ENCODE measurements at regions not wholly inside any gene's neighbourhood (a gene's known extent, or its start where the extent isn't known, plus 50 kb on each side); places are given as distances from the start of the nearest gene placed in this dataset.

DNA sequence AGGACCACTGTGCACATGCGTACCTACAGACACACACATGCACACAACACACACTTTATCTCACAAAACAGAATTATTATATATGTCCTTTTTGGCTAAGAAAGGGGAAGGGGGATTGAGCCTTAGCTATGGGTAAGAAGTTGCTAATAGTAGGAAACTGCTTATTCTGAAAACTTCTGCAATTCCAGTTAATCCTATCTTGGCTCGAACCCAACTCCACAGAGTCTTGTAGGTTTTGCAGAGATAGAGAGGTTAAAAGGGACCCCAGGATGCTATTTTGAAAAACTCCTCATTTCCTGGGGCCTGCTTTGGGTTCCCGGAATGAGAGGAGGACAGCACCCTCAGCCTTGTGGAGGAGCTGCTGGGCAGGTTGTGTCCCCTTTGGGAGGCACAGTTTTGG lies 233.8 kb downstream of the CLIC5 start:
- Histone ChIP-seq H3K9me1 (ENCODE audit: control insufficient read depth, extremely low read depth, insufficient read depth, low read length) (no peaks in the 10 kb centered on the region), H3K27me3 (ENCODE audit: control insufficient read depth, extremely low read depth, insufficient read depth, low read length) (no peaks in the 10 kb centered on the region), H3K9me3 (ENCODE audit: control insufficient read depth, low read depth, low read length) (no peaks in the 10 kb centered on the region), H3K4me1 (ENCODE audit: control insufficient read depth, extremely low read depth, insufficient read depth, low read length) (peaks cover 11% of the 10 kb centered on the region), H3K79me2 (ENCODE audit: control insufficient read depth, insufficient read depth, low read length) (no peaks in the 10 kb centered on the region), H3K27ac (ENCODE audit: control insufficient read depth, insufficient read depth, low read length) (no peak overlapping the region), H3K36me3 (ENCODE audit: control insufficient read depth in 2 of 2, extremely low read depth in 1 of 2, insufficient read depth in 2 of 2, low read length in 2 of 2) (no peaks in the 10 kb centered on the region), H3K4me3 (ENCODE audit: control insufficient read depth in 2 of 3, extremely low read depth in 1 of 3, insufficient read depth in 2 of 3, low read depth in 1 of 3, low read length in 3 of 3) (no peak overlapping the region), H3K9ac (ENCODE audit: control insufficient read depth, extremely low read depth, insufficient read depth, low read length) (no peak overlapping the region), H2AFZ (ENCODE audit: control insufficient read depth, low read length) (no peak overlapping the region), H3K4me2 (ENCODE audit: control insufficient read depth, extremely low read depth, insufficient read depth, low read depth, low read length) (no peak overlapping the region), H4K20me1 (ENCODE audit: control insufficient read depth, extremely low read depth, insufficient read depth, low read length) (no peaks in the 10 kb centered on the region)
- dilution Hi-C loops (cut with MboI; ENCODE audit: extremely low pct_ligation_motif_present, low sequenced_read_pairs) = no loop called here
- DNase-seq (ENCODE audit: low read depth, low spot score) (no peak), FAIRE-seq (no peak)
- TF ChIP-seq, protein P1, sequence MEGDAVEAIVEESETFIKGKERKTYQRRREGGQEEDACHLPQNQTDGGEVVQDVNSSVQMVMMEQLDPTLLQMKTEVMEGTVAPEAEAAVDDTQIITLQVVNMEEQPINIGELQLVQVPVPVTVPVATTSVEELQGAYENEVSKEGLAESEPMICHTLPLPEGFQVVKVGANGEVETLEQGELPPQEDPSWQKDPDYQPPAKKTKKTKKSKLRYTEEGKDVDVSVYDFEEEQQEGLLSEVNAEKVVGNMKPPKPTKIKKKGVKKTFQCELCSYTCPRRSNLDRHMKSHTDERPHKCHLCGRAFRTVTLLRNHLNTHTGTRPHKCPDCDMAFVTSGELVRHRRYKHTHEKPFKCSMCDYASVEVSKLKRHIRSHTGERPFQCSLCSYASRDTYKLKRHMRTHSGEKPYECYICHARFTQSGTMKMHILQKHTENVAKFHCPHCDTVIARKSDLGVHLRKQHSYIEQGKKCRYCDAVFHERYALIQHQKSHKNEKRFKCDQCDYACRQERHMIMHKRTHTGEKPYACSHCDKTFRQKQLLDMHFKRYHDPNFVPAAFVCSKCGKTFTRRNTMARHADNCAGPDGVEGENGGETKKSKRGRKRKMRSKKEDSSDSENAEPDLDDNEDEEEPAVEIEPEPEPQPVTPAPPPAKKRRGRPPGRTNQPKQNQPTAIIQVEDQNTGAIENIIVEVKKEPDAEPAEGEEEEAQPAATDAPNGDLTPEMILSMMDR (optimal IDR thresholded peaks at IDR 0.05 in 1 of 3, IDR thresholded peaks at IDR 0.05 in 1 of 3, conservative IDR thresholded peaks at IDR 0.05 in 1 of 3; ENCODE audit: extremely low read depth in 1 of 3, insufficient read depth in 2 of 3, low read length in 3 of 3) = no peak
- no peak for TF ChIP-seq EZH2 (IDR thresholded peaks at IDR 0.05; ENCODE audit: low read length)

DNA sequence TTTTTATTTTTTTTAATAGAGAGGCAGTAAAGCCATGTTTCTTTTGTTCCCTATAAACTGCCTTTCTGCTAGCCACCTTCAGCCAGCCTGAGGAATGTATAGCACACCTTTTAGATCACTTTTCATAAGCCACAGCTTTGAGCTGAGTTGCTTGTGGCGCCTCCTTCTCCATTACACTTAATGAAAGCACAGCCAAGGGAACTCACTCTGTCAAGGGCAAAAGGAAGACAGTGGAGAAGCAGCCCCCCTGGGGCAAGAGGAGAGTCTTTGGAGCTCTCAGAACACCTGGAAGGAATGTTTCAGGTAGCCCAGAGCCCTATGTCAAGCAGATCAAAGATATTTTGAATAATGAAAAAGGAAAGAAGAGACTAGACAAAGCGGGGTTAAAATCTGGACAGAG lies 235.1 kb downstream of the CLIC5 start:
- no peak for FAIRE-seq
- no peaks in the 10 kb centered on the region for H3K79me2 ChIP-seq (ENCODE audit: control insufficient read depth, insufficient read depth, low read length)
- no peak overlapping the region for H2AFZ ChIP-seq (ENCODE audit: control insufficient read depth, low read length)
- H3K36me3 ChIP-seq (ENCODE audit: control insufficient read depth in 2 of 2, extremely low read depth in 1 of 2, insufficient read depth in 2 of 2, low read length in 2 of 2) = no peaks in the 10 kb centered on the region
- no peak for TF ChIP-seq EZH2 (IDR thresholded peaks at IDR 0.05; ENCODE audit: low read length)
- TF ChIP-seq, protein P1 (optimal IDR thresholded peaks at IDR 0.05 in 1 of 3, IDR thresholded peaks at IDR 0.05 in 1 of 3, conservative IDR thresholded peaks at IDR 0.05 in 1 of 3; ENCODE audit: extremely low read depth in 1 of 3, insufficient read depth in 2 of 3, low read length in 3 of 3) = no peak
- H3K27ac ChIP-seq (ENCODE audit: control insufficient read depth, insufficient read depth, low read length) = no peak overlapping the region
- H3K27me3 ChIP-seq (ENCODE audit: control insufficient read depth, extremely low read depth, insufficient read depth, low read length) = no peaks in the 10 kb centered on the region
- H3K4me1 ChIP-seq (ENCODE audit: control insufficient read depth, extremely low read depth, insufficient read depth, low read length) = peaks cover 11% of the 10 kb centered on the region
- DNase-seq (ENCODE audit: low read depth, low spot score) = no peak
- H3K4me3 ChIP-seq (ENCODE audit: control insufficient read depth in 2 of 3, extremely low read depth in 1 of 3, insufficient read depth in 2 of 3, low read depth in 1 of 3, low read length in 3 of 3) = no peak overlapping the region
- dilution Hi-C loops (cut with MboI; ENCODE audit: extremely low pct_ligation_motif_present, low sequenced_read_pairs) = no loop called here
- H3K9me3 ChIP-seq (ENCODE audit: control insufficient read depth, low read depth, low read length) = no peaks in the 10 kb centered on the region
- no peaks in the 10 kb centered on the region for H4K20me1 ChIP-seq (ENCODE audit: control insufficient read depth, extremely low read depth, insufficient read depth, low read length)
- no peak overlapping the region for H3K4me2 ChIP-seq (ENCODE audit: control insufficient read depth, extremely low read depth, insufficient read depth, low read depth, low read length)
- no peaks in the 10 kb centered on the region for H3K9me1 ChIP-seq (ENCODE audit: control insufficient read depth, extremely low read depth, insufficient read depth, low read length)
- H3K9ac ChIP-seq (ENCODE audit: control insufficient read depth, extremely low read depth, insufficient read depth, low read length) = no peak overlapping the region
